ENCODE measurements at regions not wholly inside any gene's neighbourhood (a gene's known extent, or its start where the extent isn't known, plus 50 kb on each side); places are given as distances from the start of the nearest gene placed in this dataset.

- Histone ChIP-seq H3K4me1 (no peaks in the 10 kb centered on the region), H3K27ac (no peak overlapping the region), H3K9me3 (no peaks in the 10 kb centered on the region), H3K36me3 (no peaks in the 10 kb centered on the region), H3K4me3 (no peak overlapping the region), H3K27me3 (no peaks in the 10 kb centered on the region)
- WGBS, 2 donors (ENCODE audit: low coverage in 1 of 2) = 66% methylated on average over 4 of the region's 4 CpGs; no CpG with 5 or more reads in 1 of the 2 donors
- TF ChIP-seq POLR2A (IDR thresholded peaks at IDR 0.05) = no peak
- TF ChIP-seq EP300 (IDR thresholded peaks at IDR 0.05; ENCODE audit: low read depth) = no peak
- no peak for TF ChIP-seq POLR2AphosphoS5 (IDR thresholded peaks at IDR 0.05)
- TF ChIP-seq, protein P1, sequence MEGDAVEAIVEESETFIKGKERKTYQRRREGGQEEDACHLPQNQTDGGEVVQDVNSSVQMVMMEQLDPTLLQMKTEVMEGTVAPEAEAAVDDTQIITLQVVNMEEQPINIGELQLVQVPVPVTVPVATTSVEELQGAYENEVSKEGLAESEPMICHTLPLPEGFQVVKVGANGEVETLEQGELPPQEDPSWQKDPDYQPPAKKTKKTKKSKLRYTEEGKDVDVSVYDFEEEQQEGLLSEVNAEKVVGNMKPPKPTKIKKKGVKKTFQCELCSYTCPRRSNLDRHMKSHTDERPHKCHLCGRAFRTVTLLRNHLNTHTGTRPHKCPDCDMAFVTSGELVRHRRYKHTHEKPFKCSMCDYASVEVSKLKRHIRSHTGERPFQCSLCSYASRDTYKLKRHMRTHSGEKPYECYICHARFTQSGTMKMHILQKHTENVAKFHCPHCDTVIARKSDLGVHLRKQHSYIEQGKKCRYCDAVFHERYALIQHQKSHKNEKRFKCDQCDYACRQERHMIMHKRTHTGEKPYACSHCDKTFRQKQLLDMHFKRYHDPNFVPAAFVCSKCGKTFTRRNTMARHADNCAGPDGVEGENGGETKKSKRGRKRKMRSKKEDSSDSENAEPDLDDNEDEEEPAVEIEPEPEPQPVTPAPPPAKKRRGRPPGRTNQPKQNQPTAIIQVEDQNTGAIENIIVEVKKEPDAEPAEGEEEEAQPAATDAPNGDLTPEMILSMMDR (IDR thresholded peaks at IDR 0.05) = no peak
- DNase-seq = no peak
- intact Hi-C loops (cut with DNase I; ENCODE audit: low total_unique reads) (no loop called here), in situ Hi-C loops (cut with MboI; ENCODE audit: low pct_ligation_motif_present in 1 of 4, low pct_unique_long_range_greater_than_20kb in 1 of 4, low sequenced_read_pairs in 3 of 4) (no loop called here)
These were observed 85.5 kb upstream of the TDRD3 start for GRCh38 chr13:60311527-60311926.

- Histone ChIP-seq H3K27ac (no peak overlapping the region), H3K36me3 (no peaks in the 10 kb centered on the region), H3K27me3 (no peaks in the 10 kb centered on the region), H3K4me1 (no peaks in the 10 kb centered on the region), H3K9me3 (no peaks in the 10 kb centered on the region), H3K4me3 (no peak overlapping the region)
- no peak for DNase-seq
- no peak for TF ChIP-seq EP300 (IDR thresholded peaks at IDR 0.05; ENCODE audit: low read depth)
- no peak for TF ChIP-seq POLR2A (IDR thresholded peaks at IDR 0.05)
- TF ChIP-seq POLR2AphosphoS5 (IDR thresholded peaks at IDR 0.05) = no peak
- TF ChIP-seq, protein P1 (IDR thresholded peaks at IDR 0.05) = no peak
- WGBS, 2 donors (ENCODE audit: low coverage in 1 of 2) = 82 to 88% methylated on average over 5 of the region's 5 CpGs
- intact Hi-C loops (cut with DNase I; ENCODE audit: low total_unique reads) (no loop called here), in situ Hi-C loops (cut with MboI; ENCODE audit: low pct_ligation_motif_present in 1 of 4, low pct_unique_long_range_greater_than_20kb in 1 of 4, low sequenced_read_pairs in 3 of 4) (no loop called here)
These were observed 84.0 kb upstream of the TDRD3 start for GRCh38 chr13:60312851-60313505.

DNA sequence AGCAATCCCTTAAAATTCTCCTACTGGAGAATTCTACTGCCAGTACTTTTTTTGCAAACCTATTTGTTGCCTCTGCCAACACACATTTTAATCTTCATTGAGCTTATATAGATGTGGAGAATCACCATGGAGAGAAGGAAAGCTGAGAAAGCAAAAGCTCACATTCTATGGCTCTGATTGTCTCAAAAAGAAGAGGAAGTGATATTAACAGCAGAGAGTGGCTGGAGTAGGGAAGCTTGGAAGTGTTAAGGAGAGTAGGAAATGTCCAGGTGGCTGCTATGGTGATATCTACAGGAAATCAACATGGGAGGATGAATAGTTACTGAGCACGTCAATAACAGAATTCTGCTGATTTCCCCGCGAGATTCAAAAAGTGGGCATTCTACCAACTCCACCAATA is 78.8 kb upstream of the TDRD3 start:
- 74 to 78% methylated on average over 3 of the region's 3 CpGs for WGBS, 2 donors (ENCODE audit: low coverage in 1 of 2)
- intact Hi-C loops (cut with DNase I; ENCODE audit: low total_unique reads) = no loop called here

GRCh38 chr13:60324131-60324530 is 72.9 kb upstream of the TDRD3 start:
- H3K36me3 ChIP-seq = no peaks in the 10 kb centered on the region
- in situ Hi-C loops (cut with MboI; ENCODE audit: low pct_ligation_motif_present in 1 of 4, low pct_unique_long_range_greater_than_20kb in 1 of 4, low sequenced_read_pairs in 3 of 4) (no loop called here), intact Hi-C loops (cut with DNase I; ENCODE audit: low total_unique reads) (no loop called here)
- no peak overlapping the region for H3K27ac ChIP-seq
- peaks cover 0 to 12% (median 6%) of the 10 kb centered on the region in 4 donors for H3K4me1 ChIP-seq
- DNase-seq = no peak
- no peak overlapping the region for H3K4me3 ChIP-seq
- peaks cover 4% of the 10 kb centered on the region for H3K27me3 ChIP-seq
- 89% methylated on average over 2 of the region's 2 CpGs; no CpG with 5 or more reads in 1 of the 2 donors for WGBS, 2 donors (ENCODE audit: low coverage in 1 of 2)
- H3K9me3 ChIP-seq = no peaks in the 10 kb centered on the region
- TF ChIP-seq POLR2A (IDR thresholded peaks at IDR 0.05) (no peak), POLR2AphosphoS5 (IDR thresholded peaks at IDR 0.05) (no peak), EP300 (IDR thresholded peaks at IDR 0.05; ENCODE audit: low read depth) (no peak)
- TF ChIP-seq, protein P1 (IDR thresholded peaks at IDR 0.05) = no peak

More for the DNA sequence above, 78.8 kb upstream of the TDRD3 start:
- Histone ChIP-seq H3K9me3 (no peaks in the 10 kb centered on the region), H3K4me3 (no peak overlapping the region), H3K27ac (no peak overlapping the region), H3K27me3 (peaks cover 4% of the 10 kb centered on the region), H3K4me1 (no peaks in the 10 kb centered on the region), H3K36me3 (no peaks in the 10 kb centered on the region)
- TF ChIP-seq POLR2AphosphoS5 (IDR thresholded peaks at IDR 0.05) = no peak
- TF ChIP-seq POLR2A (IDR thresholded peaks at IDR 0.05) = no peak
- TF ChIP-seq, protein P1 (IDR thresholded peaks at IDR 0.05) = no peak
- TF ChIP-seq EP300 (IDR thresholded peaks at IDR 0.05; ENCODE audit: low read depth) = no peak
- in situ Hi-C loops (cut with MboI; ENCODE audit: low pct_ligation_motif_present in 1 of 4, low pct_unique_long_range_greater_than_20kb in 1 of 4, low sequenced_read_pairs in 3 of 4) = no loop called here
- no peak for DNase-seq

Measured in transverse colon (tissue), 4 donors.